NCI-H748 treated with DMSO at 0.1 percent for 48 hours (cell line): ENCODE measurements at regions not wholly inside any gene's neighbourhood (a gene's known extent, or its start where the extent isn't known, plus 50 kb on each side); places are given as distances from the start of the nearest gene placed in this dataset.
A peak's percentile ranks its signal among the peaks of the same experiment; 100 is the strongest.

Experiments
- DNase-seq: peaks from one replicate; lab custom pipeline; 2025; lab: John Stamatoyannopoulos, UW

DNA sequence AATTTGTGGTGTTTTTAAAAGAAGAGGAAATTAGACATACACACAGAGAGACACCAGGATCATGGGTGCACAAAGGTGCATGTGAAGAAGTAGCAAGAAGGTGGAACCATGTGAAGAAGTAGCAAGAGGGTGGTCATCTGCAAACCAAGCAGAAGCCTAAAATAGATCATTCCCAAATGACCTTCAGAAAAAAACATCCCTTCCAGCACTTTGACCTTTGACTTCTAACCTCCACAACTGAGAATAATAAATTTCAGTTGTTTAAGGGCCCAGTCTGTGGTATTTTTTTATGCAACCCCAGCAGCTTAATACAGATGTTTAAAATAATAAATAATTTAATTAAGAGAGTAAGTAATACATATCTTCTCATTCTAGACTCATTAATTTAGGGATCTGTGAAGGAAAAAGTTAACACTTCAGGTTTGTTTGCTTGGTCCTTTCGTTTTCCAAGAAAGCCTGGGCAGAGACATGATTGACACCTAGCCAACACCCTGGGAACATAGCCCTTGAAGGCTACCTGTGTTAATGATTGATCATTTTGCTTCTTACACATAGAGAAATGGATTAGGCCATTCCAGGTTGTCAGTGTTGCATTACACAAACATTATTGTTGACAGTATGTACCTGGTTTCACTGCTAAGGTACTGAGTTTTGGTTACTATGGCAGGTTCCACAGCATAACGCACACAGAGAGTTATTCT is 1331.2 kb upstream of the GBE1 start:
- DNase-seq, result no peak

DNA sequence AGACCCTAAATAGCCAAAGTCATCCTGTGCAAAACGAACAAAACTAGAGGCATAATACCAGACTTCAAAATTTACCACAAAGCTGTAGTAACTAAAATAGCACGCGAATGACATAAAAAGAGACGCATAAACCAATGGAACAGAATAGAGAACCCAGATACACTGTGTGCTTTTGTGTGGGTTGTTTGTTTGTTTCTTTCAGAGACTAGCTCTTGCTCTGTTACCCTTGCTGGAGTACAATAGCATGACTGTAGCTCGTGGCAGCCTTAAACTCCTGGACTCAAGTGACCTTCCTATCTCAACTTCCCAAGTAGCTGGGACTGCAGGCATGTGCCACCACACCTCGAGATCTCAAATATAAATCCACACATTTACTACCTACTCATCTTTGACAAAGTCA is 1314.6 kb upstream of the GBE1 start:
- no peak for DNase-seq

DNA sequence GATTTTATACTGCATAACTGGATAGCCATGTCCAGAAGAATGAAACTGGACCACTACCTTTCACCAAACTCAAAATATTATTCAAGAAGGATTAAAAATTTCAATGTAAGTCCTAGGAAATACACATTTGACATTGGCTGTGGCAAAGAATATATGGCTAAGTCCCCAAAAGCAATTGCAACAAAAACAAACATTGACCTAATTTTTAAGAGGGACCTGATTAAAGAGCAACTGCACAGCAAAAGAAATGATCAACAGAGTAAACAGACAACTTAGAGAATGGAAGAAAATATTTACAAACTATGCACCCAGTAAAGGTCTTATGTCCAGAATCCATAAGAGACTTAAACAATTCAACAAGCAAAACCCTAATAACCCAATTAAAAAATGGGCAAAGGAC is 1313.0 kb upstream of the GBE1 start:
- no peak for DNase-seq

DNA sequence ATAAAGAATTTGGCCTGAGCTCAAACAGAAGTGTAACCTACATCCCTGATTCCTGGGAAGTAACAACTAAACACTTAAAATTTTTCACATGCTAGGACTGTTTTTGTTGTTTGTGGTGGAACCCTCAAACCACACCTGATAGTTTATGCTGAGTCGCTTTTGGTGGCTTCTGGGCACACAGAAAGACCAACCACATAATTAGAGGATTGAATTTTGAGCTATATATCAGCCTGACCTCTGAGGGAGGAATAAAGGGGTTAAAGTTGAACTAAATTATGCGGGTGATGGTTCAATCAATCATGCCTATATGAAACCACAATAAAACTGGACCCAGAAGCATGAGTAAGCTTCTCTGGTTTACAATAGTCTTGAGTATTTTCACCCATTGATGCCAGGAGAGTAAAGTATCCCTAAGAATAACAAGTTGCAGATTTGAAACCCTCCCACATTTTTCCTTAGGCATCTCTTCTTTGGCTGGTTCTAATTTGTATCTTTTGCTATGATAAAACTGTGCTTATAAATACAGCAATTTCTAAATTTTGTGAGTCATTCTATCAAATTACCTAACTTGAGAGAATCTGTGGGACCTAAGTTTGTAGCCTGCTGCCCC is 1304.5 kb upstream of the GBE1 start:
- DNase-seq, result no peak

DNA sequence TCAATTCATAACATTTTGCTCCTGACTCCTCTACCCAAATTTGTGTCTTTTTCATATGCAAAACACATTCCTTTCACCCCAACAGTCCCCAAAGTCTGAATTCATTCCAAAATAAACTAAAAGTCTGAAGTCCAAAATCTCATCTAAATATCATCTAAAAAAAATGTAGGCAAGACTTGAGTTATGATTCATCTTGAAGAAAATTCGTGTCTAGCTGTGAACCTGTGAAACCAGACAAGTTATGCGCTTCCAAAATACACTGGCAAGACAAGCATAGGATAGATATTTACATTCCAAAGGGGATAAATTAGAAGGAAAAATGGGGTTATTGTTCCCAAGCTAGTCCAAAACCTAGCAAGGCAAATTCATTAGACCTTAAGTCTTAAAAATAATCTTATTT is 1302.0 kb upstream of the GBE1 start:
- DNase-seq, result no peak

DNA sequence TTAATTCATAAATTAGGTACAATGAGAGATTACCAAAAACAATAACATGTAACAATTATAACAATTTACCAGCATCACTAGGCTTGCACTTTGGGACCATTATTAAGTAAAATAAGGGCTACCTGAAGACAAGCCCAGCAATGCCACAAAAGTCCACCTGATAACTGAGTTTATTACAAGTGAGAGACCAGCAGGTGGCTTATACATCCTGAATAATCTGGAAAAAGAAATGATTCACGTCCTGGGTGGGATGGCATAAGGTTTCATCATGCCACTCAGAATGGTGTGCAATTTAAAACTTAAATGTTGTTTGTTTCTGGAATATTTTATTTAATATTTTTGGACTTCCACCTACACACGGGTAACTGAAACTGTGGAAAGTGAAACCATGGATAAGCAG is 1287.1 kb upstream of the GBE1 start:
- no peak for DNase-seq

GRCh38 chr3:83039422-83039821 is 1278.0 kb upstream of the GBE1 start:
- DNase-seq, result no peak

DNA sequence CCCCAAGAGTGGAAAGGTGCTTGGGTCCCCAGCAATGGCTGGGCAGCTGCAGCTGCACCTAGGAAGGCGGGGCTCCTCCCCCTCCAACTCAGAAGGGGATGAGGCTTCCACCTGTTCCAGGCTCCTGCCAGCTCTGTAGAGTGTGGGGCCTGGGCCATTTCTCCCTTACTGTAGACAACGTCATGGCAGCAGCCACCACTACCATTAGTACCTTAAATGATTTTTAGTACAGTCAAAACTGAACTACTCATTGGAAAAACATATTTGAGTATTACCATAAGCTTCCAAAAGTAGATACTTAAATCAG is 1274.2 kb upstream of the GBE1 start:
- DNase-seq, result no peak

DNA sequence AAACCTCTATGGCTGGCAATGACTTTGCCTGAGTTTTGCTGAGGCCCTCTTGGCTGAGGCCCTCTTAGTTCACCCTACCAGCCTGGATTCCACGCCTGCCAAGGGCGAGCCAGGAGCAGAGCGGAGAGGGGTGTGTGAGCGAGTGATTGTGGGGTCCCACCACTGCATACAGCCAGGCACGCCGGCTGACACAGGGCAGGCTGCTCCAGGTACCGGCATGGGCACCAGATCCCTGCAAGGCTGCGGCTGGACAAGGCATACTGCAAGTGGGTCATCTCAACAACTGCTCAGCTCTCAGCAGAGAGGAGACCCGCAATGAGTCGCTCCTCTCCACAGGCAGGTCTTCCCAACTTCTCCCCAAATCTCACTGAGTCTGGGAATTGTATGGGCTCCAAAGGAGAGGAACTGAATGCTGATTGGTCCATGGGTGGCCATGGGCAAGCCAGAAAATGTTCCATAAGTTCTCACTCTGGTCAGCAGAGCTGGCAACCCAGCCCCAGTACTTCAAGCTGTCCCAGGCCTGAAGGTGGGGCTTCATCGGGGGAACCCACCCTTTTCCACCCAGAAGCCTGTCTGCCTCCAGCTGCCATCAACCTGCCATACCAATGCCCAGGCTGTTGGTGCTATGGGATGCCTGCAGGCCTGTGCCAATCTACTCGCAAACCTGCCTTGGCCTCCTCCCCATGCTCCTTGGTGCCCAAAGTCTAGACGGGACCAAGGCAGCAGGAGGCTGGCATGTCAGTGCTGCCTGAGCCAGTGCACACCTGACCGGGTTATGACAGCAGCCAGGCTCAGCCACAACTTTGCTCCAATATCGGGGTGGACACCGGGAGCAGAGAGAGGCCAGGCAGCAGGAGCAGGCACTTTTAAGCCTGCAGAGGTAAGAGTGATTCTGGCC is 1273.6 kb upstream of the GBE1 start:
- no peak for DNase-seq

GRCh38 chr3:83033133-83033532 is 1271.7 kb upstream of the GBE1 start:
- DNase-seq, result no peak

GRCh38 chr3:83023086-83023485 is 1261.6 kb upstream of the GBE1 start:
- DNase-seq, result no peak

GRCh38 chr3:83011481-83011880 is 1250.0 kb upstream of the GBE1 start:
- DNase-seq, result no peak

GRCh38 chr3:83003917-83004316 is 1242.5 kb upstream of the GBE1 start:
- DNase-seq, result peak; percentile 45

GRCh38 chr3:83002869-83003445 is 1241.5 kb upstream of the GBE1 start:
- DNase-seq, result peak; percentile 67

GRCh38 chr3:82999777-83000176 is 1238.3 kb upstream of the GBE1 start:
- no peak for DNase-seq

DNA sequence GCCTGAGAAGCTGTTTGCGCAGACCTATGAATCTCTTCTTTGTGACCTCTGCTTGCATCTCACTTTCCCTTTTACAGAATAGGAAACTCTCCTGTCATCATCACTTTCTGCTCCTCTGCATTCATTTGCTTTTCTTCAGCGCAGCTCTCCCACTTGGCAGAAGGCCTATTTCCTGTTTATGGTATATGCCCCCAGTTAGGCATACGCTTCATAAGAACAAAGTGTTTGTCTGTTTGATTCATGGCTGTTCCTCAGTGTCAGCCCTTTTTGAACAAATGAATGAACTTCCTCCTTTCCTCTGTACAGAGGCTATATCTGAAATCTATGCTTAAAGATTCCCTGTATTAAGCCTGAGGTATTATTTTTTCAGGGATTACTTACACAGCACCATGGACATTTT is 1216.9 kb upstream of the GBE1 start:
- no peak for DNase-seq

GRCh38 chr3:82977871-82978270 is 1216.4 kb upstream of the GBE1 start:
- no peak for DNase-seq

- no peak for DNase-seq
These were observed 1212.3 kb upstream of the GBE1 start for GRCh38 chr3:82973791-82974190.

- no peak for DNase-seq
These were observed 1198.9 kb upstream of the GBE1 start for GRCh38 chr3:82960379-82960778.

- no peak for DNase-seq
These were observed 1196.3 kb upstream of the GBE1 start for GRCh38 chr3:82957696-82958095.

DNA sequence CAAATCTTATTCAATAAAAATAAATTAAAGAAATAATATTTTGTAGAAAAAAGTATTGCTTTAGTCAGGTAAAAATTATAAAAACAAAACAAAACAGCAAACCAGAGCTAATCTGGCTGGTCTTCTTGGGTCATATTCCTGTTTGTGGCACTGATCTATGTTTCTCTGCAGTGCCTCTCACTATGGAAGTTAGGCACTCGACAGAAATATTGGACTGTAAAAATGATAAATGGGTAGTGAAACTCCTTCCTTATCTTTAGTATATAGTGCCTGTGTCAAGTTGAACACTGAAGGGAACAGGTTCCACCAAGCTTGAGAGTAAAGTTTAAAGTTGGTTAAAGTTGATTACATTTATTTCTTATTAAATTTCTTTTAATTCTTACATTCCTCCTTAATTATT is 1195.6 kb upstream of the GBE1 start:
- no peak for DNase-seq

- no peak for DNase-seq
These were observed 1193.0 kb upstream of the GBE1 start for GRCh38 chr3:82954486-82954885.

GRCh38 chr3:82942041-82942440 is 1180.6 kb upstream of the GBE1 start:
- DNase-seq, result no peak
